ENCODE measurements at regions not wholly inside any gene's neighbourhood (a gene's known extent, or its start where the extent isn't known, plus 50 kb on each side); places are given as distances from the start of the nearest gene placed in this dataset.

- DNase-seq (ENCODE audit: low read depth) = no peak
Observed at GRCh38 chr22:49022816-49023160, 804.9 kb downstream of the BRD1 start.

GRCh38 chr22:49021926-49022815 is 805.5 kb downstream of the BRD1 start:
- no peak for DNase-seq (ENCODE audit: low read depth)
- no peak overlapping the region for H3K4me3 ChIP-seq (ENCODE audit: low read length)
- no peak for TF ChIP-seq CTCF (IDR thresholded peaks at IDR 0.05; ENCODE audit: insufficient read depth, low read depth, low read length, missing control alignments)

More at GRCh38 chr22:49022816-49023160, 804.9 kb downstream of the BRD1 start:
- H3K4me3 ChIP-seq (ENCODE audit: low read length) = no peak overlapping the region
- no peak for TF ChIP-seq CTCF (IDR thresholded peaks at IDR 0.05; ENCODE audit: insufficient read depth, low read depth, low read length, missing control alignments)

GRCh38 chr22:49021131-49021925 is 806.3 kb downstream of the BRD1 start:
- H3K4me3 ChIP-seq (ENCODE audit: low read length) = no peak overlapping the region
- DNase-seq (ENCODE audit: low read depth) = no peak
- no peak for TF ChIP-seq CTCF (IDR thresholded peaks at IDR 0.05; ENCODE audit: insufficient read depth, low read depth, low read length, missing control alignments)

- no peak for DNase-seq (ENCODE audit: low read depth)
Observed at GRCh38 chr22:49019737-49020713, 807.6 kb downstream of the BRD1 start.

GRCh38 chr22:49018601-49019000 is 809.1 kb downstream of the BRD1 start:
- TF ChIP-seq CTCF (IDR thresholded peaks at IDR 0.05; ENCODE audit: insufficient read depth, low read depth, low read length, missing control alignments) = no peak
- DNase-seq (ENCODE audit: low read depth) = no peak

More at GRCh38 chr22:49019737-49020713, 807.6 kb downstream of the BRD1 start:
- TF ChIP-seq CTCF (IDR thresholded peaks at IDR 0.05; ENCODE audit: insufficient read depth, low read depth, low read length, missing control alignments) = no peak
- no peak overlapping the region for H3K4me3 ChIP-seq (ENCODE audit: low read length)

More at GRCh38 chr22:49018601-49019000, 809.1 kb downstream of the BRD1 start:
- no peak overlapping the region for H3K4me3 ChIP-seq (ENCODE audit: low read length)

Measured in epithelial cell of esophagus (primary cell).